HFFc6 (cell line): ENCODE measurements at regions not wholly inside any gene's neighbourhood (a gene's known extent, or its start where the extent isn't known, plus 50 kb on each side); places are given as distances from the start of the nearest gene placed in this dataset.
"Not testable (repeated sequence)": the region's sequence is repeated elsewhere in the genome, so short reads cannot be mapped to it uniquely, and the experiment has no call there.

Experiments
- DNase-seq: peaks from one replicate; pipeline ENCODE4 v3.0.0-alpha.2; 2018
- H3K27ac Mint-ChIP-seq: 2 replicates; pipeline ENCODE4 v1.8.0; 2020; ENCODE audit warnings: mild to moderate bottlenecking, mixed read lengths
- H3K27me3 Mint-ChIP-seq: 2 replicates; pipeline ENCODE4 v1.8.0; 2021; ENCODE audit warnings: mild to moderate bottlenecking, moderate library complexity, mixed read lengths; ENCODE audit not compliant: insufficient read depth
- H3K36me3 Mint-ChIP-seq: 2 replicates; pipeline ENCODE4 v1.8.0; 2021; ENCODE audit warnings: low read depth, mixed read lengths
- H3K4me1 Mint-ChIP-seq: 2 replicates; pipeline ENCODE4 v1.8.0; 2020; ENCODE audit warnings: low read depth, mixed read lengths
- H3K4me3 Mint-ChIP-seq: 2 replicates; pipeline ENCODE4 v1.8.0; 2020; ENCODE audit warnings: mild to moderate bottlenecking, moderate library complexity, mixed read lengths
- H3K9me3 Mint-ChIP-seq: 2 replicates; pipeline ENCODE4 v1.8.0; 2020; ENCODE audit warnings: mild to moderate bottlenecking, mixed read lengths

DNA sequence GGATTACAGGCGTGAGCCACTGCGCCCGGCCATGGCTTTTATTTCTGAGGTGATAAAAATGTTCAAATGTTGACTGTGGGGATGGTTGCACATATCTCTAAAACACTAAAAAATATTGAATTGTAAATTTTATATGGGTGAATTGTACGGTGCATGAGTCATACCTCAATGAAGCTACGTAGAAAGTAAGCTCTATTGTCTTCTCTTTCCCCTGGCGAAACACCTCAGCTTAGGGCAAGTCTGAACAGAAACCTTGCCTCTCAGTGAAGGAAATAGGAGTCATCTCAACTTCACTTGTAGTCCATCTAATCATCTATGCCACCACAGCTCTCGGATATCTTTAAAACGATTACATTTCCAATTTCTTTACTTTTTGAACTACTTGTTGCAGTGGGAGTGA, 238.2 kb downstream of the SPATA31A6 start:
- DNase-seq, H3K9me3 Mint-ChIP-seq, H3K27me3 Mint-ChIP-seq, H3K27ac Mint-ChIP-seq, H3K4me3 Mint-ChIP-seq, H3K4me1 Mint-ChIP-seq, H3K36me3 Mint-ChIP-seq: not testable (repeated sequence)

- peak; percentile 57 for DNase-seq
- peak overlapping the region; percentile 25; the same call in 1 of the 2 replicates for H3K27ac Mint-ChIP-seq
- not testable (repeated sequence) for H3K27me3 Mint-ChIP-seq, H3K9me3 Mint-ChIP-seq, H3K36me3 Mint-ChIP-seq, H3K4me1 Mint-ChIP-seq, H3K4me3 Mint-ChIP-seq
These were observed 247.5 kb downstream of the SPATA31A6 start for GRCh38 chr9:42430674-42431615.

DNA sequence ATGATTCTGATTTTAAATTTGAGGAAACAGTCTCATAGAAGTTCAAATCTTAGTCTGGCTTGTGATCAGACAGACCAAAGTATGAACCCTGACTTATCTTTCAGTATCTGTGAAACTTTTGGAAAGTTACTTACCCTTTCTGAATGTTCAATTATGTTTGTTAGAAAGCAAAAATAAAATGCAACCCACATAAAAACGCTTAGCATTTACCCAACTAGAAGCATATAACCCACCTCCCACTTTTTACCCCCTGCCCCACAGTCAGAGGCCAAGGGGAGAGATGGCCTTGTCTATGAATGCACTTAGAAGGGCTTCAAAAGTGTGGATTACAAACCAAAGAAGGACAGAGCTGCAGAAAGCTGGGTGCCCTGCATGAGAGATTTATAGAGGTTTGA, 248.2 kb downstream of the SPATA31A6 start:
- not testable (repeated sequence) for H3K36me3 Mint-ChIP-seq, DNase-seq, H3K4me1 Mint-ChIP-seq, H3K4me3 Mint-ChIP-seq, H3K27ac Mint-ChIP-seq, H3K9me3 Mint-ChIP-seq, H3K27me3 Mint-ChIP-seq

GRCh38 chr9:42434844-42435714, 251.6 kb downstream of the SPATA31A6 start:
- not testable (repeated sequence) for H3K9me3 Mint-ChIP-seq, DNase-seq, H3K4me1 Mint-ChIP-seq, H3K27me3 Mint-ChIP-seq, H3K36me3 Mint-ChIP-seq, H3K4me3 Mint-ChIP-seq, H3K27ac Mint-ChIP-seq

- not testable (repeated sequence) for H3K36me3 Mint-ChIP-seq, H3K27ac Mint-ChIP-seq, H3K4me3 Mint-ChIP-seq, H3K9me3 Mint-ChIP-seq, H3K4me1 Mint-ChIP-seq, H3K27me3 Mint-ChIP-seq, DNase-seq
These were observed 252.4 kb downstream of the SPATA31A6 start for GRCh38 chr9:42435715-42436342.

DNA sequence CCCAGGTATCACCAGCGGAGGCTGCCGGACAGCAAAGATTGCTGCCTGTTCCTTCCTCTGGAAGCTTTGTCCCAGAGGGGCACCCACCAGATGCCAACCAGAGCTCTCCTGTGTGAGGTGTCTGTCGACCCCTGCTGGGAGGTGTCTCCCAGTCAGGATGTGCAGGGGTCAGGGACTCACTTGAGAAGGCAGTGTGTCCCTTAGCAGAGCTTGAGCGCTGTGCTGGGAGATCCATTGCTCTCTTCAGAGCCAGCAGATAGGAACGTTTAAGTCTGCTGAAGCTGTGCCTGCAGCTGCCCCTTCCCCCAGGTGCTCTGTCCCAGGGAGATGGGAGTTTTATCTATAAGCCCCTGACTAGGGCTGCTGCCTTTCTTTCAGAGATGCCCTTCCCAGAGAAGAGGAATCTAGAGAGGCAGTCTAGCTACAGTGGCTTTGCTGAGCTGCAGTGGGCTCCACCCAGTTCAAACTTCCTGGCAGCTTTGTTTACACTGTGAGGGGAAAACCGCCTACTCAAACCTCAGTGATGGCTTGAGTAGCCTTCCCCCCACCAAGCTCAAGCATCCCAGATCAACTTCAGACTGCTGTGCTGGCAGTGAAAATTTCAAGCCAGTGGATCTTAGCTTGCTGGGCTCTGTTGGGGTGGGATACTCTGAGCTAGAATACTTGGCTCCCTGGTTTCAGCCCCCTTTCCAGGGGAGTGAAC, 253.7 kb downstream of the SPATA31A6 start:
- H3K4me1 Mint-ChIP-seq, H3K36me3 Mint-ChIP-seq, H3K4me3 Mint-ChIP-seq, H3K9me3 Mint-ChIP-seq, H3K27ac Mint-ChIP-seq, H3K27me3 Mint-ChIP-seq, DNase-seq: not testable (repeated sequence)

DNA sequence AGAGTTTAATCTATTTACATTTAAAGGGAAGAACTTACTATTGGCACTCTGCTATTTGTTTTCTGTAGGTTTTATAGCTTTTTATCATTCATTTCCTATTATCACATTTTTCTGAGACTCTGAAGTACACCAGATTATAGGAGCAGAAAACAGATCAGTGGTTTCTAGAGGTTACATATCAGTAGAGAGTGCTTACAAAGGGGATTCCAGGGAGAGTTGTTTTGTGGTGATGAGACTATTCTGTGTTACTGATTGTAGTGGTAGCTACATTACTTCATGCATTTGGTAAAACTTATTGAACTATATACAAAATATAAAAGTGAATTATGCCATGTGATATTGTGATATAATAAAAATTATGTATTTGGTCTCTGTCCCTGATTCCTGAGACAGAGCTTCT, 259.2 kb downstream of the SPATA31A6 start:
- not testable (repeated sequence) for DNase-seq, H3K36me3 Mint-ChIP-seq, H3K4me3 Mint-ChIP-seq, H3K4me1 Mint-ChIP-seq, H3K27me3 Mint-ChIP-seq, H3K9me3 Mint-ChIP-seq, H3K27ac Mint-ChIP-seq

DNA sequence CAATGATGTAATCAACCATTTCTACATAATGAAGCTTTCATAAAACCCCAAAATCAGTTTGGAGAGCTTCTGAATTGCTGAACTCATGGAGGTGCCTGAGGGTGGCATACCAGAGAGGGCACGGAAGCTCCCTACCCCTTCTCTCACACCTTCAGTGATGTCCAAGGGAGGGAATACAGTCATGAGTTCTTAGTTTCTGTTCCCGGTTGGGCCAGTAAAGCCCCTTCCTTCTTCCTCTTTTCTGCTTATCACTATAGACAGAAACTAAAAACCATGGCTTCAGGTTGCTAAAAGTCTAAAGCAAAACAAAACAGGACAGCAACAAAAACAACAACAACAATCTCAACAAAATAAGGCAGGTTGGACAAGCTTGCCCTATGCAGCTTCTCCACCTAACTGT, 260.0 kb downstream of the SPATA31A6 start:
- not testable (repeated sequence) for H3K36me3 Mint-ChIP-seq, H3K4me3 Mint-ChIP-seq, H3K27me3 Mint-ChIP-seq, DNase-seq, H3K4me1 Mint-ChIP-seq, H3K27ac Mint-ChIP-seq, H3K9me3 Mint-ChIP-seq

GRCh38 chr9:42461436-42461835, 278.0 kb downstream of the SPATA31A6 start:
- H3K36me3 Mint-ChIP-seq, H3K27me3 Mint-ChIP-seq, H3K4me1 Mint-ChIP-seq, H3K4me3 Mint-ChIP-seq, H3K9me3 Mint-ChIP-seq, DNase-seq, H3K27ac Mint-ChIP-seq: not testable (repeated sequence)

DNA sequence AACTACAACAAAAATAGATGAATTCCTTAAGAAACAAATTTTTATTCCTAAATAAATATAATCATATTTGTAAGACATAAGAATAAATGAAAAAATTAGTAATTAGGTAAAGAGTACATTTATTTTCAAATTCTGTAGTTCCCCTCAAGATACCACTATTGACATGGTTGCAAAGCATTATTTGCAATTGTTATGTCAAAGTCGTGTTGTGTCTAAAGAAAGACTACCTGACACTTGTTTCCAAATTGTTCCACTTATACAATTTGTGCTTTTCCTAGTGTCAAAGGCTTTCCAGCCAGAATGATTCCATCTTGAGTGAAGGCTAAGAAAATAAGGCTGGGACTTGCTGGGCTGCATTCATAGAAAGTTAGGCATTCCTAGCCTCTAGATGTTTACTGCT, 278.4 kb downstream of the SPATA31A6 start:
- H3K36me3 Mint-ChIP-seq, DNase-seq, H3K27ac Mint-ChIP-seq, H3K9me3 Mint-ChIP-seq, H3K27me3 Mint-ChIP-seq, H3K4me1 Mint-ChIP-seq, H3K4me3 Mint-ChIP-seq: not testable (repeated sequence)

DNA sequence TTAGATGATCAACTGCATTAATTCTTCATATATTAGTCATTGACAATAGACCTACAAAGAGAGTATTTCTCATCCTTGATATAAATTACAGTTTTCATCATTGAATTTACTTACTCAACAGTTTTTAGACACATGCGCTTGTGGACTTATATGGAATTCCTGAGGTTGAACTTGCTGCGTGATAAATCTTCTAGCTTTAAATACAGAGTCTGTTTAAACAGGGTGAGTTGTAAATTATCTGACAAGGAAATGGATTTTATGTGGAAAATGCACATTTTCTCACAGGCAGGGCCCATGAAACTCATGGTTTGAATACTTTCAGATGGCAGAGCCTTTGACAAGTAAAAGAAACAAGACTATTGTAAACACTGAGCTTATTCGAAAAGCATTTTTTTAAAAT, 280.5 kb downstream of the SPATA31A6 start:
- H3K27ac Mint-ChIP-seq, H3K4me1 Mint-ChIP-seq, H3K9me3 Mint-ChIP-seq, H3K36me3 Mint-ChIP-seq, H3K4me3 Mint-ChIP-seq, DNase-seq, H3K27me3 Mint-ChIP-seq: not testable (repeated sequence)
